BLaER1 treated with 17β-estradiol and CSF1 and Interleukin-3, amounts not matched to agents 10 nM and 100 nM (cell line): ENCODE measurements at regions not wholly inside any gene's neighbourhood (a gene's known extent, or its start where the extent isn't known, plus 50 kb on each side); places are given as distances from the start of the nearest gene placed in this dataset.

Experiments
- H3K27ac ChIP-seq, 11 experiments: shearing (Covaris generic); formaldehyde crosslinking; 2 replicates each; pipeline ENCODE4 v1.8.1; 2022
- H3K27me3 ChIP-seq, 11 experiments: shearing (Covaris generic); formaldehyde crosslinking; 2 replicates each; pipeline ENCODE4 v1.8.1; 2022
- H3K36me3 ChIP-seq, 11 experiments: shearing (Covaris generic); formaldehyde crosslinking; 2 replicates each; pipeline ENCODE4 v1.8.1; 2022
- H3K4me1 ChIP-seq, 10 experiments: shearing (Covaris generic); formaldehyde crosslinking; 2 replicates each; pipeline ENCODE4 v1.8.1; 2022
- H3K4me2 ChIP-seq, 11 experiments: shearing (Covaris generic); formaldehyde crosslinking; 2 replicates each; pipeline ENCODE4 v1.8.1; 2022
- H3K4me3 ChIP-seq, 10 experiments: shearing (Covaris generic); formaldehyde crosslinking; 2 replicates each; pipeline ENCODE4 v1.8.1; 2022
- H3K9ac ChIP-seq, 11 experiments: shearing (Covaris generic); formaldehyde crosslinking; 2 replicates each; pipeline ENCODE4 v1.8.1; 2022
- H3K9me3 ChIP-seq, 11 experiments: shearing (Covaris generic); formaldehyde crosslinking; replicated peaks in 1 of 11; 2 replicates each; pipeline ENCODE4 v1.8.1; 2022
- H4K20me1 ChIP-seq, 11 experiments: shearing (Covaris generic); formaldehyde crosslinking; 2 replicates each; pipeline ENCODE4 v1.8.1; 2022
- Cebpa-rat ChIP-seq, 11 experiments: shearing (Covaris generic); IDR thresholded peaks; 2 replicates each; pipeline ENCODE4 v1.8.1; 2022

DNA sequence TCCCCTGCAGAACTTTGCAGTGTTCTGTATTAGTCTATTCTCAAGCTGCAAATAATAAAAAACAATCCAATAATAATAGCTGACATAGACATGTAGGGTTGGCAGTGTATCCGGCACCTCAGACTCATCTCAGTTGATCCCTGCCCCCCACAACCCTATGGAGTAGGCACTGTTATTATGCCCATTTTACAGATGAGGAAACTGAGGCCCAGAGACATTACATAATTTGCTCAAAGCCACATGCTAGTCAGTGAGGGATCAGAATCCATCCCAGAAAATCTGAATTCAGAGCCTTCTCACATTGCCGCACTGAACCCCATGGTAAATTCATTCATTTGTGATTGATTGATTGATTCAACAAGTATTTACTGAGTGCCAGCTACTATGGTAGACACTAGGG, 226.6 kb upstream of the PWP1 start:
- Histone ChIP-seq H4K20me1 (peaks cover 0 to 56% (median 38%) of the 10 kb centered on the region in 11 experiments; a peak in 13 of 22 replicates), H3K9me3 (no peaks in the 10 kb centered on the region), H3K4me3 (no peak overlapping the region), H3K4me2 (no peak overlapping the region), H3K27me3 (no peaks in the 10 kb centered on the region), H3K27ac (no peak overlapping the region), H3K9ac (no peak overlapping the region), H3K36me3 (no peaks in the 10 kb centered on the region), H3K4me1 (peaks cover 14 to 36% (median 28%) of the 10 kb centered on the region in 10 experiments)
- TF ChIP-seq Cebpa-rat (IDR thresholded peaks at IDR 0.05) = no peak

GRCh38 chr12:107459641-107460040, 226.0 kb upstream of the PWP1 start:
- no peaks in the 10 kb centered on the region for H3K27me3 ChIP-seq
- H4K20me1 ChIP-seq = peaks cover 0 to 54% (median 37%) of the 10 kb centered on the region in 11 experiments; a peak in 11 of 22 replicates
- H3K9ac ChIP-seq = no peak overlapping the region
- no peak overlapping the region for H3K4me3 ChIP-seq
- no peak overlapping the region for H3K4me2 ChIP-seq
- H3K36me3 ChIP-seq = no peaks in the 10 kb centered on the region
- no peak for TF ChIP-seq Cebpa-rat (IDR thresholded peaks at IDR 0.05)
- peaks cover 14 to 36% (median 28%) of the 10 kb centered on the region in 10 experiments for H3K4me1 ChIP-seq
- no peak overlapping the region for H3K27ac ChIP-seq
- no peaks in the 10 kb centered on the region for H3K9me3 ChIP-seq

- Histone ChIP-seq H3K4me2 (peak overlapping the region; percentile 70 to 96 (median 83)), H3K4me3 (peak overlapping the region in 6 of 10 experiments; percentile 17 to 55 (median 40); a peak in 7 of 20 replicates), H3K27me3 (no peaks in the 10 kb centered on the region), H3K9ac (peak overlapping the region in 7 of 11 experiments; percentile 1 to 64 (median 33); a peak in 14 of 22 replicates), H3K36me3 (no peaks in the 10 kb centered on the region), H4K20me1 (peaks cover 0 to 59% (median 44%) of the 10 kb centered on the region in 11 experiments; a peak in 15 of 22 replicates), H3K27ac (peak overlapping the region in 9 of 11 experiments; percentile 36 to 67 (median 54); a peak in 16 of 22 replicates), H3K9me3 (no peaks in the 10 kb centered on the region), H3K4me1 (peaks cover 14 to 36% (median 28%) of the 10 kb centered on the region in 10 experiments)
- TF ChIP-seq Cebpa-rat (IDR thresholded peaks at IDR 0.05) = no peak
Observed at GRCh38 chr12:107461222-107461975, 224.2 kb upstream of the PWP1 start.

DNA sequence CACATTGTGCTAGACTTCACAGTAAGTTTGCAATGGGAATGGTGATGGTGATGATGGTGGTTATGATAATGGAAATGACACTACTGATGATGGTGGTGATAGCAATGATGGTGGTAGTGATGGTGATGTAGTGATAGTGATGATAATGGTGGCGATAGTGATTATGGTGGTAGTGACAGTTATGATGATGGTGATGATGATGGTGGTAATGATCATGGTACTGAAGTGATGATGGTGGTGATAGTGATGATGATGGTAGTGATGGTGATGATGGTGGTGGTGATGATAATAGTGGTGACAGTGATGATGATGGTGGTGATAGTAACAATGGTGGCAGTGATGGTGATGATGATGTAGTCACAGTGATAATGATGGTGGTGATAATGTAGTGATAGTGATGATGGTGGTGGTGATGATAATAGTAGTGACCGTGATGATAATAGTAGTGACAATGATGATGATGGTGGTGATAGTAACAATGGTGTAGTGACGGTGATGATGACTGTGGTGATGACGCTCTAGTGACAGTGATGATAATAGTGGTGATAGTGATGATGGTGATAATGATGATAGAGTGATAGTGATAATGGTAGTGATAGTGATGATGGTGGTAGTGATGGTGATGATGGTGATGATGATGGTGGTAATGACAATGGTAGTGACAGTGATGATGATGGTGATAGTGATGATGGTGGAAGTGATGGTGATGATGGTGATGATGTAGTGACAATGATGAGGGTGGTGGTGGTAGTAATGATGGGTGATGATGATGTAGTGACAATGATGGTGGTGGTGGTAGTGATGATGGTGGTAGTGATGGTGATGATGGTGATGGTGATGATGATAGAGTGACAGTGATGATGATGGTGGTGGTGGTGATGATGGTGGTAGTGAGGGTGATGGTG, 222.9 kb upstream of the PWP1 start:
- peak overlapping the region in 3 of 11 experiments; percentile 51 to 61 (median 57); a peak in 5 of 22 replicates for H3K27ac ChIP-seq
- H3K4me3 ChIP-seq = no peak overlapping the region; a peak in 3 of 20 replicates
- H4K20me1 ChIP-seq = peaks cover 0 to 68% (median 46%) of the 10 kb centered on the region in 11 experiments; a peak in 14 of 22 replicates
- H3K9ac ChIP-seq = no peak overlapping the region
- no peaks in the 10 kb centered on the region for H3K27me3 ChIP-seq
- H3K4me1 ChIP-seq = peaks cover 19 to 43% (median 32%) of the 10 kb centered on the region in 10 experiments
- H3K4me2 ChIP-seq = peak overlapping the region; percentile 70 to 96 (median 83); a peak in 20 of 22 replicates
- no peak for TF ChIP-seq Cebpa-rat (IDR thresholded peaks at IDR 0.05)
- H3K36me3 ChIP-seq = no peaks in the 10 kb centered on the region
- H3K9me3 ChIP-seq = no peaks in the 10 kb centered on the region

GRCh38 chr12:107464644-107465043, 221.0 kb upstream of the PWP1 start:
- no peak overlapping the region for H3K27ac ChIP-seq
- no peaks in the 10 kb centered on the region for H3K36me3 ChIP-seq
- H3K27me3 ChIP-seq = no peaks in the 10 kb centered on the region
- H3K4me2 ChIP-seq = no peak overlapping the region
- H4K20me1 ChIP-seq = peaks cover 0 to 74% (median 53%) of the 10 kb centered on the region in 11 experiments; a peak in 14 of 22 replicates
- no peak overlapping the region for H3K4me3 ChIP-seq
- no peaks in the 10 kb centered on the region for H3K9me3 ChIP-seq
- no peak overlapping the region for H3K9ac ChIP-seq
- H3K4me1 ChIP-seq = peaks cover 22 to 54% (median 42%) of the 10 kb centered on the region in 10 experiments
- TF ChIP-seq Cebpa-rat (IDR thresholded peaks at IDR 0.05) = no peak

DNA sequence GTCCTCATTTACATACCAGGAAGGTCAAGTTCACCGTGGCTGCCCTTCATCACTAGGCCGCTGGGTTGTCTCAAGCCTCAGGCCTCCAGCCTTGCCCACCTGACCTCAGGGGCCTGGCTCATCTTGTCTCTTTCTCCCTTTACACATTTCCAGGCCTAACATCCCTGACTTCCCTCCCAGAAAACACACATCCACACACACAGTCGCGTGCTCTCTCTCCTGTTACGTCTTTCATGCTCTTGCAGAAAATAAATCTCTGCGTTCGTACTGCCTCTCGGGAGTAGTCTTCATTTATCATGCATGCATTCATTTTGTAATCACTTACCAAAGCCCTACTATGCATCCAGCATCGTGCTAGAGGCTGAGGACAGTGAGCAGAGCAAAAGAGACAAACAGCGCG, 220.0 kb upstream of the PWP1 start:
- no peak overlapping the region for H3K27ac ChIP-seq

GRCh38 chr12:107467716-107468115, 217.9 kb upstream of the PWP1 start:
- H3K9ac ChIP-seq = no peak overlapping the region
- H3K4me3 ChIP-seq = no peak overlapping the region
- H3K9me3 ChIP-seq = no peaks in the 10 kb centered on the region
- TF ChIP-seq Cebpa-rat (IDR thresholded peaks at IDR 0.05) = no peak
- no peak overlapping the region for H3K27ac ChIP-seq
- peak overlapping the region in 3 of 11 experiments; percentile 10; a peak in 1 of 22 replicates for H3K4me2 ChIP-seq
- peaks cover 0 to 88% (median 76%) of the 10 kb centered on the region in 11 experiments; a peak in 15 of 22 replicates for H4K20me1 ChIP-seq
- no peaks in the 10 kb centered on the region for H3K27me3 ChIP-seq
- H3K36me3 ChIP-seq = no peaks in the 10 kb centered on the region
- peaks cover 3 to 24% (median 14%) of the 10 kb centered on the region in 10 experiments; a peak in 14 of 20 replicates for H3K4me1 ChIP-seq

More for the DNA sequence above, 220.0 kb upstream of the PWP1 start:
- Histone ChIP-seq H3K36me3 (no peaks in the 10 kb centered on the region), H3K4me3 (no peak overlapping the region), H3K9me3 (no peaks in the 10 kb centered on the region), H3K9ac (no peak overlapping the region), H3K27me3 (no peaks in the 10 kb centered on the region), H3K4me1 (peaks cover 22 to 45% (median 35%) of the 10 kb centered on the region in 10 experiments), H4K20me1 (peaks cover 0 to 77% (median 59%) of the 10 kb centered on the region in 11 experiments; a peak in 14 of 22 replicates), H3K4me2 (no peak overlapping the region)
- TF ChIP-seq Cebpa-rat (IDR thresholded peaks at IDR 0.05) = no peak

GRCh38 chr12:107468182-107468581, 217.4 kb upstream of the PWP1 start:
- Histone ChIP-seq H3K36me3 (no peaks in the 10 kb centered on the region), H3K27ac (no peak overlapping the region), H4K20me1 (peaks cover 0 to 93% (median 81%) of the 10 kb centered on the region in 11 experiments; a peak in 15 of 22 replicates), H3K9me3 (no peaks in the 10 kb centered on the region), H3K27me3 (no peaks in the 10 kb centered on the region), H3K9ac (no peak overlapping the region), H3K4me2 (peak overlapping the region in 3 of 11 experiments; percentile 10; a peak in 2 of 22 replicates), H3K4me1 (peaks cover 0 to 23% (median 14%) of the 10 kb centered on the region in 10 experiments; a peak in 13 of 20 replicates), H3K4me3 (no peak overlapping the region)
- TF ChIP-seq Cebpa-rat (IDR thresholded peaks at IDR 0.05) = no peak
